PC-9 (cell line): ENCODE measurements at regions not wholly inside any gene's neighbourhood (a gene's known extent, or its start where the extent isn't known, plus 50 kb on each side); places are given as distances from the start of the nearest gene placed in this dataset.

Experiments
- BruUV-seq: library from RNA; stranded (reverse); fragments of 400-500 nt; replicated peaks from 2 replicates; lab custom pipeline; 2021; lab: Mats Ljungman, UMichigan
- CTCF ChIA-PET: fragments of 300-600 bp; sonication (Branson Sonifier 250); formaldehyde crosslinking; loops from one replicate; lab custom pipeline; 2022; ENCODE audit warnings: antibody characterized with exemption; lab: Charles Lee
- POLR2A ChIA-PET: fragments of 300-600 bp; sonication (Branson Sonifier 250); formaldehyde crosslinking; loops from one replicate; lab custom pipeline; 2022; ENCODE audit warnings: antibody characterized with exemption; ENCODE audit not compliant: unreplicated experiment; lab: Charles Lee
- DNase-seq, 2 experiments: peaks; one replicate each; pipeline versions ENCODE4 v3.0.0 to v3.0.0-alpha.2; 2015 to 2022; ENCODE audit warnings: mixed read lengths in 1 of 2
- H2AFZ ChIP-seq: fragments of 200-600 bp; sonication (generic); 2 replicates; pipeline ENCODE4 v1.8.1; 2017; ENCODE audit warnings: antibody characterized with exemption
- H3F3A ChIP-seq: fragments of 200-600 bp; sonication (generic); 2 replicates; pipeline ENCODE4 v1.8.1; 2017; ENCODE audit warnings: antibody characterized with exemption, mild to moderate bottlenecking, low read depth; ENCODE audit not compliant: insufficient read depth
- H3K27ac ChIP-seq: fragments of 200-600 bp; sonication (generic); 2 replicates; pipeline ENCODE4 v1.6.1; 2016; ENCODE audit warnings: mixed run types
- H3K27me3 ChIP-seq: fragments of 200-600 bp; sonication (generic); 2 replicates; pipeline ENCODE4 v1.6.1; 2016; ENCODE audit warnings: low read depth, mixed run types; ENCODE audit not compliant: insufficient read depth
- H3K36me3 ChIP-seq: fragments of 200-600 bp; sonication (generic); 2 replicates; pipeline ENCODE4 v1.6.1; 2016; ENCODE audit warnings: low read depth, mixed run types
- H3K4me1 ChIP-seq: fragments of 200-600 bp; sonication (generic); replicated peaks from 2 replicates; pipeline ENCODE4 v1.6.1; 2016; ENCODE audit warnings: mixed run types; ENCODE audit not compliant: insufficient read depth
- H3K4me2 ChIP-seq: fragments of 200-600 bp; sonication (generic); 2 replicates; pipeline ENCODE4 v1.6.1; 2017; ENCODE audit warnings: mixed run types
- H3K4me3 ChIP-seq: fragments of 200-600 bp; sonication (generic); 2 replicates; pipeline ENCODE4 v1.6.1; 2016; ENCODE audit warnings: mixed run types
- H3K79me2 ChIP-seq: fragments of 200-600 bp; sonication (generic); 2 replicates; pipeline ENCODE4 v1.6.1; 2017; ENCODE audit warnings: low read depth, mixed run types
- H3K9me2 ChIP-seq: fragments of 200-600 bp; sonication (generic); 2 replicates; pipeline ENCODE4 v1.8.1; 2017; ENCODE audit warnings: mild to moderate bottlenecking; ENCODE audit not compliant: insufficient read depth
- H3K9me3 ChIP-seq: fragments of 200-600 bp; sonication (generic); 2 replicates; pipeline ENCODE4 v1.8.1; 2016; ENCODE audit warnings: low read depth; ENCODE audit not compliant: insufficient read depth
- H4K20me1 ChIP-seq: fragments of 200-600 bp; sonication (generic); 2 replicates; pipeline ENCODE4 v1.8.1; 2017; ENCODE audit not compliant: insufficient read depth
- CTCF ChIP-seq: fragments of 200-600 bp; sonication (generic); conservative IDR thresholded peaks from 2 replicates; pipeline ENCODE4 v1.6.1; 2017; ENCODE audit warnings: mixed run types, antibody characterized with exemption, mild to moderate bottlenecking, moderate library complexity
- EZH2 ChIP-seq: fragments of 200-600 bp; sonication (generic); IDR thresholded peaks from 2 replicates; pipeline ENCODE4 v1.8.0; 2017; ENCODE audit warnings: antibody characterized with exemption, low read depth
- intact Hi-C: fragments of 100-400 bp; cut with micrococcal nuclease; formaldehyde crosslinking; loops from one replicate; pipeline ENCODE4 v1.10.0; 2022; ENCODE audit not compliant: unreplicated experiment

- Histone ChIP-seq H3K4me2 (no peak overlapping the region), H3K36me3 (no peaks in the 10 kb centered on the region), H3K79me2 (no peaks in the 10 kb centered on the region), H3K27me3 (no peaks in the 10 kb centered on the region), H3F3A (no peaks in the 10 kb centered on the region), H3K27ac (no peak overlapping the region), H3K4me1 (no peaks in the 10 kb centered on the region), H4K20me1 (no peaks in the 10 kb centered on the region), H3K9me3 (no peaks in the 10 kb centered on the region), H2AFZ (no peak overlapping the region), H3K4me3 (no peak overlapping the region), H3K9me2 (no peaks in the 10 kb centered on the region)
- no TSS peak for BruUV-seq
- TF ChIP-seq CTCF (no peak), EZH2 (no peak)
- ChIA-PET POLR2A (no interaction called here), CTCF (no interaction called here)
- intact Hi-C loops: no loop called here
- DNase-seq: no peak
Measured at GRCh38 chr6:84511929-84512328, 252.5 kb downstream of the TBX18 start.

GRCh38 chr6:84508981-84509380, 255.4 kb downstream of the TBX18 start:
- Histone ChIP-seq H3K9me2 (no peaks in the 10 kb centered on the region), H3K27me3 (no peaks in the 10 kb centered on the region), H3K79me2 (no peaks in the 10 kb centered on the region), H3K4me1 (no peaks in the 10 kb centered on the region), H3K27ac (no peak overlapping the region), H3K36me3 (no peaks in the 10 kb centered on the region), H3K4me3 (no peak overlapping the region), H4K20me1 (no peaks in the 10 kb centered on the region), H2AFZ (no peak overlapping the region), H3K4me2 (no peak overlapping the region), H3K9me3 (no peaks in the 10 kb centered on the region), H3F3A (no peaks in the 10 kb centered on the region)
- ChIA-PET POLR2A (no interaction called here), CTCF (no interaction called here)
- no peak for DNase-seq
- BruUV-seq: no TSS peak
- TF ChIP-seq CTCF (no peak), EZH2 (no peak)
- intact Hi-C loops: no loop called here

- Histone ChIP-seq H3K27me3 (no peaks in the 10 kb centered on the region), H3K36me3 (no peaks in the 10 kb centered on the region), H3K27ac (no peak overlapping the region), H4K20me1 (no peaks in the 10 kb centered on the region), H2AFZ (no peak overlapping the region), H3K9me2 (no peaks in the 10 kb centered on the region), H3F3A (no peaks in the 10 kb centered on the region), H3K4me2 (no peak overlapping the region), H3K4me1 (no peaks in the 10 kb centered on the region), H3K4me3 (no peak overlapping the region), H3K9me3 (no peaks in the 10 kb centered on the region), H3K79me2 (no peaks in the 10 kb centered on the region)
- no TSS peak for BruUV-seq
- ChIA-PET CTCF (no interaction called here), POLR2A (no interaction called here)
- intact Hi-C loops: no loop called here
- no peak for DNase-seq
- no peak for TF ChIP-seq CTCF
- TF ChIP-seq EZH2: no peak
Measured at GRCh38 chr6:84508334-84508733, 256.1 kb downstream of the TBX18 start.
